H1 (cell line): ENCODE measurements at regions not wholly inside any gene's neighbourhood (a gene's known extent, or its start where the extent isn't known, plus 50 kb on each side); places are given as distances from the start of the nearest gene placed in this dataset.

Source experiments
- CHD7 ChIP-seq: fragments of 300-600 bp; sonication (generic); IDR thresholded peaks from 2 replicates; pipeline ENCODE4 v1.7.1; 2012; ENCODE audit warnings: low read length, moderate library complexity, mild to moderate bottlenecking, inconsistent platforms; ENCODE audit not compliant: insufficient replicate concordance
- CREB1 ChIP-seq: IDR thresholded peaks from 2 replicates; pipeline ENCODE4 v1.6.1; 2012; ENCODE audit warnings: inconsistent platforms
- EP300 ChIP-seq, 2 experiments: IDR thresholded peaks; 1 replicate in 1 of 2; 2 replicates in 1 of 2; pipeline ENCODE4 v1.6.1; 2011 to 2012; ENCODE audit warnings: low read depth in 2 of 2, low read length in 2 of 2, mild to moderate bottlenecking in 2 of 2, borderline replicate concordance in 1 of 2, inconsistent platforms in 1 of 2, moderate library complexity in 1 of 2
- JUN ChIP-seq: IDR thresholded peaks from 2 replicates; pipeline ENCODE4 v1.6.1; 2011; ENCODE audit warnings: low read depth, mild to moderate bottlenecking, improper control_type of control experiment, low read length
- NANOG ChIP-seq: IDR thresholded peaks from 2 replicates; pipeline ENCODE4 v1.6.1; 2011; ENCODE audit warnings: low read length, low read depth, mild to moderate bottlenecking, inconsistent platforms; ENCODE audit not compliant: insufficient read depth, poor library complexity, severe bottlenecking
- RFX5 ChIP-seq: IDR thresholded peaks from 2 replicates; pipeline ENCODE4 v1.6.1; 2011; ENCODE audit warnings: low read depth, low read length, improper control_type of control experiment, borderline replicate concordance
- SIN3A ChIP-seq, 2 experiments: IDR thresholded peaks in 1 of 2; conservative IDR thresholded peaks in 1 of 2; 2 replicates each; pipeline ENCODE4 v1.6.1; 2011 to 2012; ENCODE audit warnings: low read length in 2 of 2, improper control_type of control experiment in 1 of 2, low read depth in 1 of 2, mild to moderate bottlenecking in 1 of 2
- TEAD4 ChIP-seq: IDR thresholded peaks from 2 replicates; pipeline ENCODE4 v1.6.1; 2012; ENCODE audit warnings: low read depth, low read length, inconsistent platforms, mixed read lengths
- YY1 ChIP-seq: IDR thresholded peaks from 2 replicates; pipeline ENCODE4 v1.6.1; 2011; ENCODE audit warnings: low read depth, mild to moderate bottlenecking, low read length

- no peak for TF ChIP-seq CHD7
- TF ChIP-seq YY1 = no peak
- no peak for TF ChIP-seq NANOG
- no peak for TF ChIP-seq SIN3A (conservative IDR thresholded peaks at IDR 0.05 in 1 of 2, IDR thresholded peaks at IDR 0.05 in 1 of 2; ENCODE audit: low read depth in 1 of 2, low read length in 2 of 2)
- TF ChIP-seq CREB1 = no peak
- TF ChIP-seq TEAD4 = no peak
- TF ChIP-seq EP300 (IDR thresholded peaks at IDR 0.05; ENCODE audit: borderline replicate concordance in 1 of 2, low read depth in 2 of 2, low read length in 2 of 2) = no peak
- no peak for TF ChIP-seq RFX5
- TF ChIP-seq JUN = no peak
Measured at GRCh38 chr21:18832950-18833349, 429.4 kb upstream of the TMPRSS15 start (continued).
